ENCODE measurements at regions not wholly inside any gene's neighbourhood (a gene's known extent, or its start where the extent isn't known, plus 50 kb on each side); places are given as distances from the start of the nearest gene placed in this dataset.

- H3K36me3 ChIP-seq (ENCODE audit: control insufficient read depth, insufficient read depth, low read length) = no peaks in the 10 kb centered on the region
- H4K5ac ChIP-seq (ENCODE audit: low read depth, low read length) = no peak overlapping the region
- H2AK9ac ChIP-seq (replicated peaks; ENCODE audit: low read depth, low read length, poor library complexity) = no peak overlapping the region
- no TSS peak for BruUV-seq (replicated peaks)
- DNase-seq = no peak
- no peaks in the 10 kb centered on the region for H3K27me3 ChIP-seq (ENCODE audit: control insufficient read depth, insufficient read depth, low read length)
- no peak overlapping the region for H3K9ac ChIP-seq (ENCODE audit: low read depth, low read length)
- in situ Hi-C loops (cut with MboI; ENCODE audit: low sequenced_read_pairs) = no loop called here
- no peak overlapping the region for H3K14ac ChIP-seq (replicated peaks; ENCODE audit: low read depth, low read length)
- H3K9me1 ChIP-seq (ENCODE audit: insufficient read depth, low read length) = no peaks in the 10 kb centered on the region
- dilution Hi-C loops (cut with HindIII; ENCODE audit: low sequenced_read_pairs, unreplicated experiment) = no loop called here
- no CpG with 5 or more reads among the region's 3 CpGs for WGBS, 2 experiments (ENCODE audit: extremely low coverage in 2 of 2, insufficient read length in 1 of 2)
- H2BK5ac ChIP-seq (ENCODE audit: low read depth, low read length, poor library complexity, severe bottlenecking) = no peak overlapping the region
- H2AK5ac ChIP-seq (ENCODE audit: low read depth, low read length) = no peak overlapping the region
- no peak overlapping the region for H3K56ac ChIP-seq (ENCODE audit: extremely low read depth, insufficient read depth, low read length)
- ChIA-PET POLR2A (ENCODE audit: unreplicated experiment) (no interaction called here), CTCF (no interaction called here)
- no peaks in the 10 kb centered on the region for H4K20me1 ChIP-seq (ENCODE audit: insufficient read depth, low read length)
- H3K4ac ChIP-seq (ENCODE audit: low read depth, low read length) = no peak overlapping the region
- no peak overlapping the region for H4K91ac ChIP-seq (ENCODE audit: insufficient read depth, low read depth, low read length)
- no peaks in the 10 kb centered on the region for H3K79me1 ChIP-seq (ENCODE audit: low read depth in 1 of 2, low read length in 2 of 2)
- ATAC-seq (ENCODE audit: low read depth) = no peak
- H4K8ac ChIP-seq (ENCODE audit: low read depth in 2 of 2, low read length in 2 of 2) = no peak overlapping the region
- no peak overlapping the region for H2AFZ ChIP-seq (replicated peaks; ENCODE audit: low read length, poor library complexity)
- H3K4me3 ChIP-seq (ENCODE audit: insufficient read depth, low read depth, low read length) = no peak overlapping the region
- H2BK15ac ChIP-seq (ENCODE audit: low read depth, low read length) = no peak overlapping the region
- no peak for TF ChIP-seq CTCF (conservative IDR thresholded peaks at IDR 0.05; ENCODE audit: low read depth, low read length)
- no peak for TF ChIP-seq POLR2A (IDR thresholded peaks at IDR 0.05; ENCODE audit: low read depth, low read length)
- no peak for TF ChIP-seq RCOR1 (IDR thresholded peaks at IDR 0.05; ENCODE audit: insufficient replicate concordance, low read length)
- no peak for TF ChIP-seq MXI1 (IDR thresholded peaks at IDR 0.05; ENCODE audit: borderline replicate concordance, low read depth, low read length)
- TF ChIP-seq RAD21 (IDR thresholded peaks at IDR 0.05; ENCODE audit: low read length) = no peak
- TF ChIP-seq FOS (IDR thresholded peaks at IDR 0.05; ENCODE audit: low read depth, low read length) = no peak
- no peak for TF ChIP-seq SMC3 (IDR thresholded peaks at IDR 0.05; ENCODE audit: low read depth, low read length)
- TF ChIP-seq MAFK (IDR thresholded peaks at IDR 0.05; ENCODE audit: low read depth, low read length) = no peak
- TF ChIP-seq MAZ (IDR thresholded peaks at IDR 0.05; ENCODE audit: borderline replicate concordance, low read depth, low read length) = no peak
- TF ChIP-seq CEBPB (IDR thresholded peaks at IDR 0.05; ENCODE audit: low read depth, low read length) = no peak
- no peak for TF ChIP-seq USF2 (IDR thresholded peaks at IDR 0.05; ENCODE audit: low read depth, low read length)
- TF ChIP-seq NFE2L2 (IDR thresholded peaks at IDR 0.05; ENCODE audit: low read depth, low read length) = no peak
- TF ChIP-seq ELK1 (IDR thresholded peaks at IDR 0.05; ENCODE audit: borderline replicate concordance, low read depth, low read length) = no peak
- TF ChIP-seq BHLHE40 (IDR thresholded peaks at IDR 0.05; ENCODE audit: low read depth, low read length) = no peak
- no peak overlapping the region for H3K18ac ChIP-seq (ENCODE audit: low read depth, low read length)
- H3K23ac ChIP-seq (ENCODE audit: low read depth, low read length) = no peak overlapping the region
- no peaks in the 10 kb centered on the region for H3K4me1 ChIP-seq (ENCODE audit: control insufficient read depth, insufficient read depth, low read length)
- H3K4me2 ChIP-seq (ENCODE audit: low read depth, low read length) = no peak overlapping the region
- no peak overlapping the region for H2BK120ac ChIP-seq (ENCODE audit: low read depth, low read length)
- no peak overlapping the region for H3K27ac ChIP-seq (ENCODE audit: insufficient read depth, low read length)
- H3K9me3 ChIP-seq (ENCODE audit: control insufficient read depth, insufficient read depth, low read length) = peaks cover 3% of the 10 kb centered on the region; the same call in 1 of the 2 replicates
- no peak overlapping the region for H2BK20ac ChIP-seq (ENCODE audit: low read depth, low read length)
- intact Hi-C loops (cut with micrococcal nuclease) = loop anchor here (5.0 kb wide), 1 partner anchor 569 kb away; no protein-coding TSS in a partner anchor
Measured at GRCh38 chr14:43735932-43736331, 771.2 kb downstream of the FSCB start.
